ENCODE measurements at regions not wholly inside any gene's neighbourhood (a gene's known extent, or its start where the extent isn't known, plus 50 kb on each side); places are given as distances from the start of the nearest gene placed in this dataset.

DNA sequence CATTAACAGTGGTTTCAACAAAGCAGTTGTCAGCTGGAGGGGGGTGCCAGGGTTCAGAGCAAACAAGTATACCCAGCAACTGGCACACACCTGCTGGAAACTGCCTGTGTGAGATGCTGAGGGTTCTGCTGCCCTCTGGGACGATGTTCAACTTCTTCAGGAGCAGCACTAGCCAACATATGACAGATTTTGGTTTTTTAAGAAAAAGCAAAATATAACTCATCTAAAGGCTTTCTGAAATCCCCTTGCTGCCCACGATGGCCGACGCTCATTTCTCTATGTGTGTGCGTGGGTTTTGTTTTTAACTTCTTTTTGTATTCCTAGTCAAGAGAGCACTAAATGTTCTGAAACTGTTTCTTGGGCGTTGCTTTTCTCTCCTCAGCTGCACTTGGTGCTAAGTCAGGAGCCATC, 79.9 kb downstream of the MRPL57 start:
- Histone ChIP-seq H3K27ac (ENCODE audit: extremely low read length, insufficient read depth, low read length) (no peak overlapping the region), H3K9me3 (ENCODE audit: low read length) (no peaks in the 10 kb centered on the region), H3K27me3 (ENCODE audit: control insufficient read depth in 1 of 2, insufficient read depth in 2 of 2, low read length in 2 of 2) (no peaks in the 10 kb centered on the region; a peak in 1 of 5 replicates), H4K20me1 (ENCODE audit: insufficient read depth, low read length) (no peaks in the 10 kb centered on the region), H3K4me1 (ENCODE audit: insufficient read depth, low read length) (no peaks in the 10 kb centered on the region), H3K79me2 (ENCODE audit: insufficient read depth, low read length) (no peaks in the 10 kb centered on the region), H3K9ac (ENCODE audit: insufficient read depth, low read depth, low read length) (no peak overlapping the region), H3K4me3 (replicated peaks in 1 of 3; ENCODE audit: insufficient read depth in 1 of 3, low read depth in 2 of 3, low read length in 3 of 3) (no peak overlapping the region), H2AFZ (ENCODE audit: low read length) (no peak overlapping the region), H3K4me2 (ENCODE audit: low read depth, low read length) (no peak overlapping the region), H3K36me3 (replicated peaks in 1 of 2; ENCODE audit: control insufficient read depth in 1 of 2, insufficient read depth in 2 of 2, low read length in 2 of 2) (no peaks in the 10 kb centered on the region)
- POLR2A ChIA-PET = no interaction called here
- no peak for FAIRE-seq
- no peak for ATAC-seq
- no peak for DNase-seq (ENCODE audit: low spot score)
- no TSS peak for BruUV-seq (replicated peaks)
- no peak for TF ChIP-seq HOXA9 (CRISPR knock-in tag; IDR thresholded peaks at IDR 0.05; ENCODE audit: borderline replicate concordance)
- no peak for TF ChIP-seq NCOA1 (CRISPR knock-in tag; IDR thresholded peaks at IDR 0.05)
- no peak for TF ChIP-seq PHF20 (CRISPR knock-in tag; IDR thresholded peaks at IDR 0.05)
- TF ChIP-seq, protein P1, sequence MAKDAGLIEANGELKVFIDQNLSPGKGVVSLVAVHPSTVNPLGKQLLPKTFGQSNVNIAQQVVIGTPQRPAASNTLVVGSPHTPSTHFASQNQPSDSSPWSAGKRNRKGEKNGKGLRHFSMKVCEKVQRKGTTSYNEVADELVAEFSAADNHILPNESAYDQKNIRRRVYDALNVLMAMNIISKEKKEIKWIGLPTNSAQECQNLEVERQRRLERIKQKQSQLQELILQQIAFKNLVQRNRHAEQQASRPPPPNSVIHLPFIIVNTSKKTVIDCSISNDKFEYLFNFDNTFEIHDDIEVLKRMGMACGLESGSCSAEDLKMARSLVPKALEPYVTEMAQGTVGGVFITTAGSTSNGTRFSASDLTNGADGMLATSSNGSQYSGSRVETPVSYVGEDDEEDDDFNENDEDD (CRISPR knock-in tag; IDR thresholded peaks at IDR 0.05; ENCODE audit: borderline replicate concordance) = no peak
- TF ChIP-seq FOXK1 (CRISPR knock-in tag; IDR thresholded peaks at IDR 0.05; ENCODE audit: borderline replicate concordance, low read depth) = no peak
- TF ChIP-seq MXI1 (IDR thresholded peaks at IDR 0.05; ENCODE audit: borderline replicate concordance, low read depth, low read length) = no peak
- TF ChIP-seq, protein P2, sequence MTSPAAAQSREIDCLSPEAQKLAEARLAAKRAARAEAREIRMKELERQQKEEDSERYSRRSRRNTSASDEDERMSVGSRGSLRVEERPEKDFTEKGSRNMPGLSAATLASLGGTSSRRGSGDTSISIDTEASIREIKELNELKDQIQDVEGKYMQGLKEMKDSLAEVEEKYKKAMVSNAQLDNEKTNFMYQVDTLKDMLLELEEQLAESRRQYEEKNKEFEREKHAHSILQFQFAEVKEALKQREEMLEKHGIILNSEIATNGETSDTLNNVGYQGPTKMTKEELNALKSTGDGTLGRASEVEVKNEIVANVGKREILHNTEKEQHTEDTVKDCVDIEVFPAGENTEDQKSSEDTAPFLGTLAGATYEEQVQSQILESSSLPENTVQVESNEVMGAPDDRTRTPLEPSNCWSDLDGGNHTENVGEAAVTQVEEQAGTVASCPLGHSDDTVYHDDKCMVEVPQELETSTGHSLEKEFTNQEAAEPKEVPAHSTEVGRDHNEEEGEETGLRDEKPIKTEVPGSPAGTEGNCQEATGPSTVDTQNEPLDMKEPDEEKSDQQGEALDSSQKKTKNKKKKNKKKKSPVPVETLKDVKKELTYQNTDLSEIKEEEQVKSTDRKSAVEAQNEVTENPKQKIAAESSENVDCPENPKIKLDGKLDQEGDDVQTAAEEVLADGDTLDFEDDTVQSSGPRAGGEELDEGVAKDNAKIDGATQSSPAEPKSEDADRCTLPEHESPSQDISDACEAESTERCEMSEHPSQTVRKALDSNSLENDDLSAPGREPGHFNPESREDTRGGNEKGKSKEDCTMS (CRISPR knock-in tag; conservative IDR thresholded peaks at IDR 0.05) = no peak
- no peak for TF ChIP-seq TEAD3 (CRISPR knock-in tag; optimal IDR thresholded peaks at IDR 0.05; ENCODE audit: borderline replicate concordance)
- TF ChIP-seq AGO1 (IDR thresholded peaks at IDR 0.05; ENCODE audit: low read depth, low read length, poor library complexity, severe bottlenecking) = no peak
- TF ChIP-seq JARID2 (CRISPR knock-in tag; IDR thresholded peaks at IDR 0.05; ENCODE audit: insufficient replicate concordance) = no peak
- TF ChIP-seq ZNF10 (CRISPR knock-in tag; IDR thresholded peaks at IDR 0.05; ENCODE audit: borderline replicate concordance, low read depth) = no peak
- no peak for TF ChIP-seq ZNF883 (CRISPR knock-in tag; IDR thresholded peaks at IDR 0.05; ENCODE audit: not compliant biosample characterization)
- no peak for TF ChIP-seq ZNF839 (CRISPR knock-in tag; IDR thresholded peaks at IDR 0.05; ENCODE audit: borderline replicate concordance)
- TF ChIP-seq ZBTB46 (CRISPR knock-in tag; IDR thresholded peaks at IDR 0.05; ENCODE audit: borderline replicate concordance) = no peak
- in situ Hi-C loops (cut with HindIII; ENCODE audit: extremely low pct_ligation_motif_present, low pct_unique_long_range_greater_than_20kb) (no loop called here), intact Hi-C loops (cut with micrococcal nuclease; ENCODE audit: unreplicated experiment) (no loop called here)
- CTCF ChIA-PET (ENCODE audit: low intra/inter-chr PET ratio, low total read pairs) = no interaction called here
- 65% methylated on average over 6 of the region's 6 CpGs for WGBS (ENCODE audit: low lambda C conversion rate)
